Kidney tubule cell (primary cell): ENCODE measurements at regions not wholly inside any gene's neighbourhood (a gene's known extent, or its start where the extent isn't known, plus 50 kb on each side); places are given as distances from the start of the nearest gene placed in this dataset.
"Not testable (repeated sequence)": the region's sequence is repeated elsewhere in the genome, so short reads cannot be mapped to it uniquely, and the experiment has no call there.

ENCODE experiments used
- DNase-seq: peaks from one replicate; pipeline ENCODE4 v3.0.0-alpha.2; 2018; ENCODE audit warnings: low spot score

DNA sequence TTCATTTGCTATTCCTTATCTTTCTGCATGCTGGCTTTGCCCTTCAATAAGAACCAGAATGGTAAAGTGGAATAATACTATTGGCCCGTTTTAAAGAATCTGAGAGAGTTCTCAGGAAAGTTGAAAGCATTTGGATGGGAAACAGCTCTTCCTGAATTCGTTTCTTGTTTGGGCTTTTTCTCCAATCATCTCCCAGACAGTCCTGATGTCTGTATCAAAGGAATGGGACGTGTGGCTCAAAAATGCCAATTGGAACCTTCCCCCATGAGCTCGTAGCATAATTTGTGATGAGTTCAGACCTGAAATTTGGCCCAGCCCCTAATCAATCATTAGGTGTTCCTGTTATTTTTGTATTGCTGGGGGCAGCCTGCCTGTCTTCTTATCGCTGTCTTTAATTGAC lies 75.8 kb upstream of the BACH2 start:
- DNase-seq = no peak

DNA sequence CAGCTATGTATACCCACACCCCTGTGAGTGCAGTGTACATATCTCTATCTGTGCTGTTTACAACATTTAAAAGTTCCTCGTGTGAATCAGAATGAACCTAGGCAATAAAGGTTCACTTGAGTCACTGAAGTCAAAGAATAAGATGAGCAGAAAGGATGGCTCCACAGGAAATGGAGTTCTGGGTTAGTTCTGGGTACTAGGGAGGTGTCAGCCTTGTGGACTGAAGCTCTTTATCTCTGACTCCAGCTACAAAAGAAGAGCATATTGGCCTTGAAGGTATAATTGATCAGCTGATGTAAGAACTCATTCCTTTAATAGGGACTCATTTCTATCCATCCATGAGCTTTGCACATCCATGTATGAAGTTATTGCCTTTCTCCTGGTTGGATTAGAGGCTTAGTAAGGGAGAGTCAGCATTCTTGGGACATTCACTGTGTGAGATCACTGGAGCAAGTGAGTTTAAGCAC lies 73.9 kb upstream of the BACH2 start:
- DNase-seq = peak; percentile 76

DNA sequence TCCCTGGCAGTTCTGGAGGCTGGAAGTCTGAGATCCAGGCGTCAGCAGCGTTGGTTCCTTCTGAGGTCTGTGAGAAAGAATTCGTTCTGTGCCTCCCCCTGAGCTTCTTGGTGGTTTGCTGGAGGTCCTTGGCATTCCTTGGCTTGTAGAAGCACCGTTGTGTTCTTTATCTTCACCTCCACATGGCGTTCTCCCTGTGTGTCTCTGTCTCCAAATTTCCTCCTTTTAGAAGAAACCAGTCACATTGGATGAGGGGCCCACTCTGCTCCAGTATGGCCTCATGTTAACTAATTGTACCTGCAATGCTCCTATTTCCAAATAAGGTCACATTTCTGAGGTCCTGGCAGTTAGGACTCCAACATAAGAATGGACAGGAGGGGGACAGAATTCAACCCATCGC lies 73.0 kb upstream of the BACH2 start:
- no peak for DNase-seq

DNA sequence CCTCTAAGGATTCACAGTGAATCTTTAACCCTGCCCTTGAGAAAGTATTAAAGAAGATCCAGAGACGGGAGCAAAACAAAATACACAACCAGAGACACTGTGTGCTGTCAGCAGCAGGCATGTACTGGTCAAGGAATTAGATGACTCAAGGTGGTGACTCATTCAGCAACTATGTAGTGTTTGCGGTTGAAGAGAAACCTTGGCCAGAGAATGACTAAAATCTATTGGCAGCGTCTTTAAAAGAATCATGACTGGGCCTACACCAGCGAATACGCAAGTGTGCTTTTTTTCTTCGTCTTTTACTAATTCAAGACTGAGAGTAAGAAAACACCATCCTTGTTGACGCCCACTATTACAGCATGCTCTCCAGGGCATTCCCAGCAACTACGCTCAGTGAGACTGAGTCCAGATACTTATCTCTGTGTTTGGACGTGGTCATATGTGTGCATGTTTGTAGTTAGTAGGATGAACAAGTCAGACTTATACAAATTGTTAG lies 72.4 kb upstream of the BACH2 start:
- peak; percentile 100 for DNase-seq

DNA sequence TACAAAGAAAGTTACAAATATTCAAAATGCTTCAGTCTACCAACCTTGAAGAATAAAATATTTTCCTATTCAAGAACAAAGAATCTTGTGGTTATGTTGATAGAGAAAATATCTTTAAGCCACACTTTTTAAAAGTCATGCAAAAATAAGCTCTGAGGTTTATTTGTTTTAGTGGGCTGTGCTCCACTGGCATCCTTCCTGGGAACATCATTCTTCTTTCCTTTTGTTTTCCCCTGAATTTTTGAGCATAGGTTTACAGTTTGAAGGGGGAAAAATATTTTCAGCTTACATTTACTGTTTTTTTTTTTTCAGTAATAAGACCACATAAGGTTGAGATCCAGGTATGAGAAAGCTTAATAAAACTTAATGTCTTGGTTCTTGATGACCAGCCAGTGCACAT lies 72.0 kb upstream of the BACH2 start:
- no peak for DNase-seq

DNA sequence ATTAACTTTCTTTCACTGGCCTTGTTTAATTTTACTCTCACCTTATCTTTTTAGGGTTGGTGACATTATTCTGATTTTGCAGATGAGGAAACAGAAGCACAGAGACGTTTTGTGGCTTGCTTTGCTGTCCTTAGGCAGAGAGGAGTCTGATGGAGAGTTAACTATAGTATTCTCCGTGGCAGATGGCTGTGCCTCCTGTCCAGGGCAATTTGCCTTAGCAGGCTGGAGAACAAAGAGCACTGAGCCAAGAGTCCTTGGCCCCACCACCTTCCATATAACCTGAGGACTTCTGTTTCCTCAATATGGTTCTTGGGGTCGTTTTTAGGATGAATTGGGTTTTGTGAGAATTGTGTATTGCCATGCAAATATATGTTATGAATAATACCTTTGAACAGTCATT lies 71.4 kb upstream of the BACH2 start:
- no peak for DNase-seq

DNA sequence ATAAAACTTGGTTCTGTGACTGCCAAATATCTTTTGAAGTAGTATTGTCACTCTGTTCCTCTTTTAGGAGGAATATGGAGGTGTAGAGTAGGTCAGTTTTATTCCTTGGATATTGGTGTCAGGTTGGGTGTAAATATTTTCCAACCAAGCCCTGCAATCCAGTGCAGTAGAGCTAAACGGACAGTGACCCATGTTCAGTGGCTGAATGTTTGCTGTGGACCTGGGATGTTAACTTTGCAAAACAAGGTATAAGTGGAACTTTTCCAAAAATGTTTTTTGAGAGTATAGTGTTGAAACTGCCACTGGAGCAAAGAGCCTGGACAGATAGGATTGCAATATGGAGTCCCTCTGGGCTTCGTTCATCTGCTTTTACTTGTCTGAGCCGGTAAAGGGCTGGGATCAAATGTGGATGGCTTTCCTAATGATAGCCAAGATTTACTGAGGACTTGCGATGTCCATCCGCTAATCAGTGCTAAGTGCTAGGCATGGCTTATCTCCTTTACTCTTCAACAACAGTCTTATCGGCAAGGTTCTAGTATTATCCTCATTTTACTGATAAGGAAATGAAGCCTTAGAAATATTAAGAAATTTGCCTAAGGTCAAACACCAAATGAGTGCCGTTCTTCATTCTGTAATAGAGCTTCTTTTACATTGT lies 69.0 kb upstream of the BACH2 start:
- DNase-seq = no peak

DNA sequence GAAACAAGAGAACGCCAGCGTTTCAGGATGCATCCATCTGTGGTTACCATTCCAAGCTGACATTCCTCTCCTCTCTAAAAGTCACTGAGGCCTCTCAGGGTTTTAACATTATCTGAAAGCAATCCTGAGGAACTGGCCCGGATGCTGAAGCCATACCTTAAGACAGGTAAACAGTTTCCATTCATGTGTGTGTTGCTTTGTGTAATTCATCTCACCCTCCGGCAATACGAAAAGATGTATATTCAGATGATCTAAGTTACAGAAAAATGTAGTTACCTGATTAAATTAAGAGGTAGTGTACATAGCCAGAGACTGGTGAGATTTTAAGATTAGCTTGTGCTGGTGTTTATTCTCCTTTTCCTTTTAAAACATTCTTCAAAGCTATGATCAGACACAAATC lies 68.4 kb upstream of the BACH2 start:
- peak; percentile 15 for DNase-seq

DNA sequence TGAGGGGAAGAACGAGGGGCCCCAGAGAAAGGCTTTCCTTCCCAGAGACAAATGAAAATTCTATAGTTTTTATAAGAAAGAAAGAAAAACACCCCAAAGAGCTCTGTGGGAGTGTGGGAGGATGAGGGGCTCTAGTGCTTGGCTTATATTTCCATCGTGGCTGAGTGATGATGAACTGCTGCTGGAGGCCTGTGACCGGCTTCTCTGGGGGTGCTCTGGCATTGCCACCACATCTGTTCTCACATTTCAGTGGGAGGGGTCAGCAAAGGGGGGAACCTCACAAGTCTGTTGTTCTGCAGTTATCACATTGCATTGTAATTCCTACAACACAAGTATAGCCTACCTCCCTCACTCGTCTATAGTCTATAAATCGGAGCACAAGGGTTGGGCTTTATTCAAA lies 67.6 kb upstream of the BACH2 start:
- no peak for DNase-seq

DNA sequence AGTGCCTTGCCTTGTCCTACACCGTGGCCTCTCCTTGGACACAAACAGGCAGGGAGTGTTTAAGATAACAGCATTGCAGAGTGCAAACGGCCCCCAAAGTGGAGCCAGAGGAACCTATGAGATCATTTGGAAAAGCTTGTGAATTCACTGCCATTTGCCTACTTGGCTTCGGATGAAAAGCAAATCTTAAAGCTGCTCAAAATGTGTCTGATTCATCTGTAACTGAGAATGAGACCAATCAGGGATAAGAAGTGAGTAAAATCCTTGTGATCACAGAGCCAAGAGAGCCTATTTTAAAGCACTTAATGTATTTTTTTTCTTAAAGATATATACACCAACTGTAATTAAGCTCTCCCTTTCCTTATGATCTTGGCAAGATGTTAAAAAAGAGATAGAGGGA lies 65.7 kb upstream of the BACH2 start:
- DNase-seq = no peak

DNA sequence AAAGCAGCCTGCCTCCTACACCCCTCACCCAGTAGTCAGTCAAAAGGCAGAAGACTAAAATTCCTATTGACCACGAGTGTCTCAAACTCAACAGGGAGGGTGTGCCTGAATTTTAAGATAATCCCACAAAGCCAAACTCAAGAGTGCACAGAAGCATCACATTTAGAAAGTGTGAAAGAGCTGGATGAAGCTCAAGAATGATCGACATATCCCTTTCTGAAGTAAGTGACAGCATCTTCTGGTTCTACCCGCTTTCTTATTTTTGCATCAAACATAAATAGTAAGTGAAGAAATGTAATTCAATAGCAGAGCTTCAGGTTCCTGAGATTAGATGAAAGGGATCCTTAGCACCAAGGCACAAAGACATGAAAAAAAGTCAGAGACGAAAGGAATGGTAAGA lies 64.5 kb upstream of the BACH2 start:
- no peak for DNase-seq

DNA sequence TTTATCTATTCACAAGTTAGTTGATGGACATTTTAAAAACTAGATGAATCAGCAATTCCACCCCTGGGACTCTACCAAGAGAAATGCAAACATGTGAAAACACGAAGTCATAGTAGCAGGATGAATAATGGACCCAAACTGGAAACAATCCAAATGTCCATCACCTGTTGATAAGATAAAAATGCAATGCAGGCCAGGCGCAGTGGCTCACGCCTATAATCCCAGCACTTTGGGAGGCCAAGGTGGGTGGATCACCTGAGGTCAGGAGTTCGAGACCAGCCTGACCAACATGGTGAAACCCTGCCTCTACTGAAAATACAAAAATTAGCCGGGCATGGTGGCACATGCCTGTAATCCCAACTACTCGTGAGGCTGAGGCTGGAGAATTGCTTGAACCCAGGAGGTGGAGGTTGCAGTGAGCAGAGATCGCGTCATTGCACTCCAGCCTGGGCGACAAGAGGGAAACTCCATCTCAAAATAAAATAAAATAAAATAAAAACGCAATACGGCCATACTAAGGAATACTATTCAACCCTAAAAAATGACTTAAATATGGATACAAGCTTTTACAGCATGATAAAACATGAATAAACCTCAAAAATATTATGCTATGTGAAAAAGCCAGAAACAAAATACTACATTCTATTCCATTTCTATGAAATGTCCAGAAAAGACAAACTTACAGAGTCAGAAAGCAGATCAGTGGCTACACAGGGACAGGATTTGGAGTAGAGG lies 61.6 kb upstream of the BACH2 start:
- DNase-seq = not testable (repeated sequence)

DNA sequence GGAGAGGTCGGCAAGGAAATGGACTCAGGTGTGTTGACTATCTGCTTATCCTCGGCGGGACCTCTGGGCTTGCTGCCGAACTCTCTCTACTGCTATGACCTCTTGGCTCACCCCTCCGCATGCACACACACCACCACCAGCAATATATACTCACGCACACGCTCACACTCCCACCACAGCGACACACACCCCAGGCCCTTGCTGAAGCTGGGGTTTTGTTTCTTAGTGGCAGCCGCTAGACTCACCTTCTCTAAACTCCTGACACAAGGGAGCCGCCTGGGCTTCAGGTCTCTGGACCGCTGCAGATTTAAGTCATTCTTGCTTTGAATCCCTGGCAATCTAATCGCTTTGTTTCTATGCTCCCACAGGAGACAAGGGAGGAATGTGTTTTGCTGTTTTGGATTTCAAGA lies 59.4 kb upstream of the BACH2 start:
- DNase-seq = no peak

DNA sequence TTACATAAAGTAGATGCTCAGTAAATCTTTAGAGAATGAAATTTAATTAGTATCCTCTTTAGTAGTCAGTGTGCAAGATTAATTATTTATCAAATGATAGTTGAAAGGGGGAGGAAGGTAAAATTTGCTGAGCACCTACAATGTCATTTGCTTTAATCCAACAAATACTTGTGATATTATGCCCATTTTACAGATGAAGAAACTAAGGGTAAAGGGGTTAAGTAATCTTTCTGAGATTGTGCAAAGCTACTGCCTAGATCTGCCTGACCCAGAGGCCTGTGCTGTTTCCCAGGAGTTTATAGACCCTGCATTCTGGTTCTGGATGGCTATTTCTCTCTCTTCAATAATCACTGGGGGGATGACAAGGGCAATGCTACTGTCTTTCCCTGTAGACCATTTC lies 58.3 kb upstream of the BACH2 start:
- no peak for DNase-seq

DNA sequence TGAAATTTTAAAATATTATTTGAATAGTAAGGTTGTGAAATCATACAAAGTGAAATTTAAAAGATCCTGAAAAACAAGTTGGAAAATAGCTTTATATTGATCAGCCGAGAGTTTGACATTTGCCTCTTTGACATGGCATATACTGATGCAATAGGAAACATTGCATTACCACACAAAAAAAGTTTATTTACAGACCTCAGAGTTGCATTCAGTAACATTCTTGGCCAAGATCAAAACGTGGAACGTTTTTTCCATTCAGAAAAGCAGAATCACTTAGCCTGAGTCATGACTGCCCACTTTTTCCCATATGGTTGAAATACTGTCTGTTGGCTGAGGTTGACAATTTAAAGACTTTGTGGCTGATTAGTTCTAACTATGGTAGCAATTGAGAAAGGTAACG lies 55.1 kb upstream of the BACH2 start:
- DNase-seq = no peak

DNA sequence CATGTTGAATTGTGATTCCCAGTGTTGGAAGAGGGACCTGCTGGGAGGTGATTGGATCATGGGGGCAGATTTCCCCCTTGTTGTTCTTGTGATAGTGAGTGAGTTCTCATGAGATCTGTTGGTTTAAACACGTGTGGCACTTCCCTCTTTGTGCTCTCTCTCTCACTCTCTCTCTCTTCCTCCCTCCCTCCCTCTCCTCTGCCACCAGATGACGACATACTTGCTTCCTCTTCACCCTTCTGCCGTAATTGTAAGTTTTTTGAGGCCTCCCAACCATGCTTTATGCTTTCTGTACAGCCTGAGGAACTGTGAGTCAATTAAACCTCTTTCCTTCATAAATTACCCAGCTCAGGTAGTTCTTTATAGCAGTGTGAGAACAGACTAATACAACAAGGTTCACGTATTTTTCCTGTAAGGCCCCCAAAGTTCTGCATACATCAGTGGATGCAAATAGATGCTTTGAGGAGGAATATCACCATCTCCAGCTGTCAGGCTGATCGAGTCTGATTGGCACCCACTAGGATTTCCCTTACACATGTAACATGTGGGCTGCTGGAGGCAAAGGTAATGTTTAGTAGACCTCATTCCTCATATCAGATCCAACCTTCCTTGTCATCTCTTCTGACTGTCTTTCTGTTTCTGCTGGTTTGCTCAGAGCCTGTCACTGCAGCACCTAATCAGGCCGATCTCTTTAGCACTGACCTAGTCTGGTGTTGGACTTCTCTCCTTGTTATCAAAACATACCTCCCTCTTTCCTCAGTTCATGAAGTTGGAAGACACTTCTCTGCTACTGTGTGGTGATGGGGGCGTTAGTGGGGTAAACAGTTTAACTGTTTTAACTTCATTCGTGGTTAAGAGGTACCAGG lies 54.3 kb upstream of the BACH2 start:
- no peak for DNase-seq

DNA sequence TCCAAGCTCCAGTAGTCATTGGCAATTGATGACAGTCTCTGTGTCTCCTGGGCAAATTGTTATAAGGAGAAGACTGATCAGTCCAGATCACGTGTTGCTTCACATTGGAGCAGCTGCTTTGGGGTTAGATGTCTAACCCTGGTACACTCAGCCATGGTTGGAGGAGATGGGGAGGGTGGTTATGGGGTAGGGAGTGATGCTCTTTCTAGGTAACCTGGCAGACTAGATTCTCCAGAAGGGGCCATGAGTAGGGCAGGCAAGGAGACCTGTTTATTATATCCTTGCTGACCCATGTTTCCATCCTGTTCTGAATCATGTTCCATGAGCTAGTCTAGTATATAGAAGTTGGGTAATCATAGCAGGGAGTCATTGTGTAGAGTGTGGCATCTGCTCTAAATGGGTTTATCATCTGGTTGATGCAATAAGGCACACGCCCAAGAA lies 50.8 kb upstream of the BACH2 start:
- no peak for DNase-seq

DNA sequence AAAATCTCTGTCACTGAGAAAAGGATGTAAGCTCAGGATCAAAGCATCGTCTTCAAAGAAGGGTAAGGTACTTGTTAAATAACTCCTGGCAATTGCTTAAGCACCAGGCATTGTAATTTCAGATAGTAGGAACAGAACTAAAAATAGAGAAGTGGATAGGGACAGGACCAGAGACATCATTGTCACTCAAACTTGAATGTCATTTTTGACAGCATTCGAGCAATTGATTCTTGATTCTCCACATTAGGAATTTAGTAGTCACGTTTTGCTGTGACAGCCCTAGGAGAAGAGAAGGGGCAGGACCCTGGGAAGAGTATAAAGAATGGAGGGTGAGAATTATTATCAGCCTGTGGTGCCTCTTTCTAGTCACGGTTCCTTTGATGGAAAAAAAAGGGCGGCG lies 50.1 kb upstream of the BACH2 start:
- DNase-seq = no peak
